ENCODE measurements at regions not wholly inside any gene's neighbourhood (a gene's known extent, or its start where the extent isn't known, plus 50 kb on each side); places are given as distances from the start of the nearest gene placed in this dataset.
A peak's percentile ranks its signal among the peaks of the same experiment; 100 is the strongest.

GRCh38 chr2:226376516-226377180 lies 423.0 kb downstream of the IRS1 start:
- ATAC-seq (no peak), DNase-seq (no peak)
- intact Hi-C loops (cut with micrococcal nuclease) = no loop called here

GRCh38 chr2:226366920-226367319 lies 432.7 kb downstream of the IRS1 start:
- DNase-seq (no peak), ATAC-seq (no peak)
- intact Hi-C loops (cut with micrococcal nuclease) = no loop called here

GRCh38 chr2:226364217-226364616 lies 435.4 kb downstream of the IRS1 start:
- ATAC-seq (no peak), DNase-seq (no peak)
- intact Hi-C loops (cut with micrococcal nuclease) = no loop called here

- intact Hi-C loops (cut with micrococcal nuclease) = no loop called here
- no peak for DNase-seq
- no peak for ATAC-seq
Observed at GRCh38 chr2:226362980-226363379, 436.6 kb downstream of the IRS1 start.

- intact Hi-C loops (cut with micrococcal nuclease) = no loop called here
- ATAC-seq (no peak), DNase-seq (no peak)
Observed at GRCh38 chr2:226360658-226361057, 439.0 kb downstream of the IRS1 start.

- DNase-seq = no peak
- intact Hi-C loops (cut with micrococcal nuclease) = no loop called here
- ATAC-seq = no peak
Observed at GRCh38 chr2:226358688-226359087, 440.9 kb downstream of the IRS1 start.

GRCh38 chr2:226357816-226358215 lies 441.8 kb downstream of the IRS1 start:
- ATAC-seq (no peak), DNase-seq (no peak)
- intact Hi-C loops (cut with micrococcal nuclease) = no loop called here

- ATAC-seq (no peak), DNase-seq (no peak)
- intact Hi-C loops (cut with micrococcal nuclease) = no loop called here
Observed at GRCh38 chr2:226355600-226355999, 444.0 kb downstream of the IRS1 start.

- intact Hi-C loops (cut with micrococcal nuclease) = no loop called here
- peak; percentile 23 for ATAC-seq
- DNase-seq = no peak
Observed at GRCh38 chr2:226354434-226354833, 445.2 kb downstream of the IRS1 start.

- intact Hi-C loops (cut with micrococcal nuclease) = no loop called here
- peak; percentile 60 for ATAC-seq
- no peak for DNase-seq
Observed at GRCh38 chr2:226352941-226353560, 446.6 kb downstream of the IRS1 start.

- no peak for ATAC-seq
- intact Hi-C loops (cut with micrococcal nuclease) = no loop called here
- DNase-seq = no peak
Observed at GRCh38 chr2:226351711-226352110, 447.9 kb downstream of the IRS1 start.

GRCh38 chr2:226339616-226340015 lies 460.0 kb downstream of the IRS1 start:
- no peak for DNase-seq
- no peak for ATAC-seq
- intact Hi-C loops (cut with micrococcal nuclease) = no loop called here

GRCh38 chr2:226338825-226339224 lies 460.8 kb downstream of the IRS1 start:
- ATAC-seq (no peak), DNase-seq (no peak)
- intact Hi-C loops (cut with micrococcal nuclease) = no loop called here

- DNase-seq (no peak), ATAC-seq (peak; percentile 78)
- intact Hi-C loops (cut with micrococcal nuclease) = no loop called here
Observed at GRCh38 chr2:226337941-226338600, 461.5 kb downstream of the IRS1 start.

GRCh38 chr2:226336283-226336682 lies 463.3 kb downstream of the IRS1 start:
- no peak for ATAC-seq
- intact Hi-C loops (cut with micrococcal nuclease) = no loop called here

GRCh38 chr2:226334981-226335720 lies 464.5 kb downstream of the IRS1 start:
- no peak for DNase-seq
- intact Hi-C loops (cut with micrococcal nuclease) = no loop called here
- ATAC-seq = no peak

More at GRCh38 chr2:226336283-226336682, 463.3 kb downstream of the IRS1 start:
- DNase-seq = no peak

- intact Hi-C loops (cut with micrococcal nuclease) = no loop called here
- DNase-seq = no peak
- ATAC-seq = no peak
Observed at GRCh38 chr2:226333388-226333787, 466.2 kb downstream of the IRS1 start.

- ATAC-seq (no peak), DNase-seq (no peak)
- intact Hi-C loops (cut with micrococcal nuclease) = no loop called here
Observed at GRCh38 chr2:226330206-226330605, 469.4 kb downstream of the IRS1 start.

- no peak for ATAC-seq
- no peak for DNase-seq
- intact Hi-C loops (cut with micrococcal nuclease) = no loop called here
Observed at GRCh38 chr2:226329180-226329579, 470.4 kb downstream of the IRS1 start.

- ATAC-seq = no peak
- intact Hi-C loops (cut with micrococcal nuclease) = no loop called here
- no peak for DNase-seq
Observed at GRCh38 chr2:226327830-226328229, 471.8 kb downstream of the IRS1 start.
